A549 (cell line): ENCODE measurements at regions not wholly inside any gene's neighbourhood (a gene's known extent, or its start where the extent isn't known, plus 50 kb on each side); places are given as distances from the start of the nearest gene placed in this dataset.

Source experiments
- BHLHE40 ChIP-seq: IDR thresholded peaks from 2 replicates; pipeline ENCODE4 v1.6.1; 2012; ENCODE audit warnings: low read depth, low read length, inconsistent platforms
- CEBPB ChIP-seq, 2 experiments: fragments of >200 bp in 1 of 2; sonication (Bioruptor Twin) in 1 of 2; formaldehyde crosslinking in 1 of 2; IDR thresholded peaks; 2 replicates each; pipeline ENCODE4 v1.6.1; 2012 to 2016
- ESRRA ChIP-seq: fragments of 150-350 bp; IDR thresholded peaks from 2 replicates; pipeline ENCODE4 v1.6.1; 2014; ENCODE audit warnings: mild to moderate bottlenecking, low read length, borderline replicate concordance
- POLR2A ChIP-seq: IDR thresholded peaks from 2 replicates; pipeline ENCODE4 v1.6.1; 2012; ENCODE audit warnings: mild to moderate bottlenecking, low read length
- TF ChIP-seq, protein P1 (sequence below): fragments of >200 bp; sonication (Bioruptor Twin); formaldehyde crosslinking; IDR thresholded peaks from 3 replicates; pipeline ENCODE4 v1.5.1; 2016
- TF ChIP-seq, protein P2 (sequence below): fragments of 450-650 bp; IDR thresholded peaks from 2 replicates; pipeline ENCODE4 v1.6.1; 2014; ENCODE audit warnings: antibody characterized with exemption

DNA sequence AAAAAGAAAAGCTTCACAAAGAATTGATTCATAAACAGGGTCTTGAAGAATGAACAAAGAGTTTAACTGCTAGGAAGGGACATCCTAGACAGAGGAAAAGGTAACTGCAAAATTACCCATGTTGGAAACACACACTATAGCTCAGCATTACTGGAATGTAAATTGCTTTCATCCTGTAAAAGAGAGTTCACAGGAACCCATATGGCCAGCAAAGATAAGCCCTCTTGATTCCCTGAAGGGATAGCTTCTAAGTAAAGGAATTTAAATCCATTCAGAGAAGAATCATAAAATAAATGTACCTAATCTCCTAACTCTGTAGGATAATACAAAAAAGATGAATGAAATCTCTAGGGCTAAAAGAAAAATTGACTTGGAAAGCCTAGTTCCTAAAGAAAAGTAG is 107.1 kb upstream of the INTU start:
- TF ChIP-seq, protein P1, sequence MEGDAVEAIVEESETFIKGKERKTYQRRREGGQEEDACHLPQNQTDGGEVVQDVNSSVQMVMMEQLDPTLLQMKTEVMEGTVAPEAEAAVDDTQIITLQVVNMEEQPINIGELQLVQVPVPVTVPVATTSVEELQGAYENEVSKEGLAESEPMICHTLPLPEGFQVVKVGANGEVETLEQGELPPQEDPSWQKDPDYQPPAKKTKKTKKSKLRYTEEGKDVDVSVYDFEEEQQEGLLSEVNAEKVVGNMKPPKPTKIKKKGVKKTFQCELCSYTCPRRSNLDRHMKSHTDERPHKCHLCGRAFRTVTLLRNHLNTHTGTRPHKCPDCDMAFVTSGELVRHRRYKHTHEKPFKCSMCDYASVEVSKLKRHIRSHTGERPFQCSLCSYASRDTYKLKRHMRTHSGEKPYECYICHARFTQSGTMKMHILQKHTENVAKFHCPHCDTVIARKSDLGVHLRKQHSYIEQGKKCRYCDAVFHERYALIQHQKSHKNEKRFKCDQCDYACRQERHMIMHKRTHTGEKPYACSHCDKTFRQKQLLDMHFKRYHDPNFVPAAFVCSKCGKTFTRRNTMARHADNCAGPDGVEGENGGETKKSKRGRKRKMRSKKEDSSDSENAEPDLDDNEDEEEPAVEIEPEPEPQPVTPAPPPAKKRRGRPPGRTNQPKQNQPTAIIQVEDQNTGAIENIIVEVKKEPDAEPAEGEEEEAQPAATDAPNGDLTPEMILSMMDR = no peak
- TF ChIP-seq ESRRA = no peak
- TF ChIP-seq, protein P2, sequence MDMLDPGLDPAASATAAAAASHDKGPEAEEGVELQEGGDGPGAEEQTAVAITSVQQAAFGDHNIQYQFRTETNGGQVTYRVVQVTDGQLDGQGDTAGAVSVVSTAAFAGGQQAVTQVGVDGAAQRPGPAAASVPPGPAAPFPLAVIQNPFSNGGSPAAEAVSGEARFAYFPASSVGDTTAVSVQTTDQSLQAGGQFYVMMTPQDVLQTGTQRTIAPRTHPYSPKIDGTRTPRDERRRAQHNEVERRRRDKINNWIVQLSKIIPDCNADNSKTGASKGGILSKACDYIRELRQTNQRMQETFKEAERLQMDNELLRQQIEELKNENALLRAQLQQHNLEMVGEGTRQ = no peak
- TF ChIP-seq POLR2A = no peak
- no peak for TF ChIP-seq CEBPB (IDR thresholded peaks at IDR 0.05)
- no peak for TF ChIP-seq BHLHE40
